OCI-LY3 (cell line): ENCODE measurements at regions not wholly inside any gene's neighbourhood (a gene's known extent, or its start where the extent isn't known, plus 50 kb on each side); places are given as distances from the start of the nearest gene placed in this dataset.

Experiments
- H2AFZ ChIP-seq: fragments of 200-600, 300-600 bp; shearing (Covaris generic); 2 replicates; pipeline ENCODE4 v1.6.0; 2014; ENCODE audit warnings: antibody characterized with exemption, low read depth, low read length
- H3K27ac ChIP-seq: fragments of 200-600, 300-600 bp; sonication (generic); 2 replicates; pipeline ENCODE4 v1.5.1; 2014; ENCODE audit warnings: mild to moderate bottlenecking, low read length, moderate library complexity, mixed read lengths
- H3K27me3 ChIP-seq: fragments of 200-600, 300-600 bp; sonication (generic); 2 replicates; pipeline ENCODE4 v1.6.1; 2014; ENCODE audit warnings: low read depth, low read length, mixed read lengths
- H3K36me3 ChIP-seq: fragments of 200-600, 300-600 bp; sonication (generic); replicated peaks from 2 replicates; pipeline ENCODE3; 2014; ENCODE audit warnings: low read depth, low read length, mixed read lengths
- H3K4me1 ChIP-seq: fragments of 300-600, 200-600 bp; sonication (generic); 2 replicates; pipeline ENCODE4 v1.6.1; 2014; ENCODE audit warnings: low read length, mixed read lengths
- H3K4me2 ChIP-seq: fragments of 200-600, 300-600 bp; sonication (generic); 2 replicates; pipeline ENCODE4 v1.6.1; 2014; ENCODE audit warnings: low read length, mixed read lengths
- H3K4me3 ChIP-seq: fragments of 300-600, 200-600 bp; sonication (generic); 2 replicates; pipeline ENCODE4 v1.5.1; 2014; ENCODE audit warnings: antibody characterized with exemption, mild to moderate bottlenecking, low read length, moderate library complexity
- H3K79me2 ChIP-seq: fragments of 300-600, 200-600 bp; shearing (Covaris generic); 2 replicates; pipeline ENCODE4 v1.6.1; 2014; ENCODE audit warnings: mild to moderate bottlenecking, low read length, mixed read lengths
- H3K9ac ChIP-seq: fragments of 300-600, 200-600 bp; shearing (Covaris generic); 2 replicates; pipeline ENCODE4 v1.6.0; 2014; ENCODE audit warnings: mild to moderate bottlenecking, low read length, moderate library complexity
- H3K9me3 ChIP-seq: fragments of 200-600, 300-600 bp; shearing (Covaris generic); 2 replicates; pipeline ENCODE4 v1.6.1; 2014; ENCODE audit warnings: low read length, mixed read lengths; ENCODE audit not compliant: insufficient read depth
- H4K20me1 ChIP-seq: fragments of 200-600, 300-600 bp; sonication (generic); 2 replicates; pipeline ENCODE4 v1.6.1; 2016; ENCODE audit warnings: low read length, mixed read lengths; ENCODE audit not compliant: insufficient read depth
- CTCF ChIP-seq: fragments of 200-600, 300-600 bp; sonication (generic); IDR thresholded peaks from 2 replicates; pipeline ENCODE4 v1.5.1; 2014; ENCODE audit warnings: antibody characterized with exemption, low read length, low read depth
- EZH2phosphoT487 ChIP-seq: fragments of 200-600 bp; shearing (Covaris generic); IDR thresholded peaks from 2 replicates; pipeline ENCODE4 v1.6.1; 2018; ENCODE audit warnings: antibody characterized with exemption, mixed run types, low read depth

- H3K79me2 ChIP-seq: no peaks in the 10 kb centered on the region
- H4K20me1 ChIP-seq: no peaks in the 10 kb centered on the region
- H3K9ac ChIP-seq: no peak overlapping the region
- no peaks in the 10 kb centered on the region for H3K36me3 ChIP-seq
- peaks cover 21% of the 10 kb centered on the region; the same call in 1 of the 2 replicates for H3K27me3 ChIP-seq
- H2AFZ ChIP-seq: no peak overlapping the region
- H3K27ac ChIP-seq: no peak overlapping the region
- no peaks in the 10 kb centered on the region for H3K9me3 ChIP-seq
- no peak overlapping the region for H3K4me2 ChIP-seq
- TF ChIP-seq CTCF: no peak
- no peak for TF ChIP-seq EZH2phosphoT487
- peaks cover under 1% of the 10 kb centered on the region for H3K4me1 ChIP-seq
- H3K4me3 ChIP-seq: no peak overlapping the region
Observed at GRCh38 chr17:56710986-56711385, 117.5 kb downstream of the NOG start.

DNA sequence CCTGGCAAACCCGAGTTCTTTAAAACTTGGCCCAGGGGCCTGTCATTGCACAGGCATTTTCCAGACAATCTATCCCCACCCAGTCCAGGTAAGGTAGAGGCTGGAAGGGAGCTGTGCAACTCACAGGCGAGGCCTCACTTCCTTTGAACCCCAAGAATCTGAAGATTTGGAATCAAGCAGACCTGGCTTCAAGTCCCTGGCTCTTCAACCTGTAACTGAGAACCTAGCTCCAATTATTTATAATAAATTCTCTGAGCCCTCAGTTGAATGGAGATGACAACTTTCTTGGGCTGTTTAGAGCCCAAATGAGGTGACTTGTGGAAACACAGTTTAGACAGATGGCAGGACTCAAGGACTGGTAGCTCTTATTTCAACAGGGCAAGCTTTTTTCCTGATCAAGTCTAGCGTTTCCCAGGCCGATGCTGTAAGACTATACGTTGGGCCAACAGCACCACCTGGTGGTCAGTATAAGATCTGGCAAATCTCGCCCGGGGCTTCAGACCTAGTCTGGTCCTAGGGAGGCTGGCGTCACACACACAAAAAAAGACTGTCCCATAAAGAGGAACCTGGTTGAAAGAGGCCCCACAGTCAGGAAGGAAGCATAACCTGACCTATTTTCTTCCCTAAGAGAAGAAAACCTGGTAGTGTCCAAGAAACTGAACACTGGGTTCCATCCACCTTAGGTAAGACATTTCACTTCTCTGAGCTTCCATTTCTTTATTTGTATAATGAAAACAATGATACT is 117.9 kb downstream of the C17orf67 start:
- Histone ChIP-seq H3K9me3 (no peaks in the 10 kb centered on the region), H3K36me3 (no peaks in the 10 kb centered on the region), H3K27me3 (peaks cover 1% of the 10 kb centered on the region; the same call in 1 of the 2 replicates), H3K9ac (no peak overlapping the region), H3K4me2 (peak overlapping the region; percentile 41), H4K20me1 (no peaks in the 10 kb centered on the region), H3K4me3 (no peak overlapping the region), H3K79me2 (no peaks in the 10 kb centered on the region), H2AFZ (peak overlapping the region; percentile 51; the same call in 1 of the 2 replicates), H3K27ac (no peak overlapping the region), H3K4me1 (peaks cover 5% of the 10 kb centered on the region)
- TF ChIP-seq EZH2phosphoT487 (no peak), CTCF (peak; percentile 83)

DNA sequence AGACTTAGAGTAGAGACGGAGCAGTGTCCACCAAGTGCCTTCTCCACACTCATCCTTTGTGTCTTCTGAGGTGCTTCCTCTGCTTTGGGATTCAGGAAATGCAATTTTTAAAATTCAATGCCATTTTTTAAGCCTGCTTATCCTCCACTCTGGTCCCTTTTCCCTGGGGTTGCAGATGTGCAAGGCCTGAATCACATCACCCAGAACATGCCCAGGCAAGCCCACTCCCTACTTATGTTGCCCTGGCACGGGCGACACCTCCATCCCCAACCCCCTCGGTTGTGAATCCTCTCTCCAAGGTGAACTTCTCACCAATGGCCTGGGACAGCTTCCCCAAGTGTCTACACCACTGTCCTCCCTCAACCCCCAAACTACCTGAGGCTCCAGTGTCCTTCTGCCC is 116.2 kb downstream of the C17orf67 start:
- Histone ChIP-seq H3K4me2 (no peak overlapping the region), H2AFZ (no peak overlapping the region)
- TF ChIP-seq CTCF (no peak), EZH2phosphoT487 (no peak)

GRCh38 chr17:56718515-56718914 is 115.2 kb downstream of the C17orf67 start:
- Histone ChIP-seq H3K9ac (no peak overlapping the region), H3K36me3 (no peaks in the 10 kb centered on the region), H3K27ac (no peak overlapping the region), H3K4me2 (no peak overlapping the region), H3K27me3 (peaks cover 10% of the 10 kb centered on the region), H3K9me3 (no peaks in the 10 kb centered on the region), H3K4me3 (no peak overlapping the region), H4K20me1 (no peaks in the 10 kb centered on the region), H2AFZ (no peak overlapping the region), H3K4me1 (peaks cover 5% of the 10 kb centered on the region), H3K79me2 (no peaks in the 10 kb centered on the region)
- TF ChIP-seq CTCF (no peak), EZH2phosphoT487 (no peak)

More for the DNA sequence above, 116.2 kb downstream of the C17orf67 start:
- Histone ChIP-seq H3K9me3 (no peaks in the 10 kb centered on the region), H4K20me1 (no peaks in the 10 kb centered on the region), H3K27ac (no peak overlapping the region), H3K27me3 (peaks cover 10% of the 10 kb centered on the region), H3K9ac (no peak overlapping the region), H3K79me2 (no peaks in the 10 kb centered on the region), H3K4me3 (no peak overlapping the region), H3K4me1 (peaks cover 5% of the 10 kb centered on the region), H3K36me3 (no peaks in the 10 kb centered on the region)
